ENCODE measurements at regions not wholly inside any gene's neighbourhood (a gene's known extent, or its start where the extent isn't known, plus 50 kb on each side); places are given as distances from the start of the nearest gene placed in this dataset.

- no peaks in the 10 kb centered on the region for H3K27me3 ChIP-seq
- no peaks in the 10 kb centered on the region for H3K36me3 ChIP-seq
- DNase-seq: no peak
- H3K27ac ChIP-seq: no peak overlapping the region
- no peaks in the 10 kb centered on the region for H3K9me3 ChIP-seq
- 88 to 97% (median 92%) methylated on average over 3 of the region's 3 CpGs for WGBS, 3 donors
- intact Hi-C loops (cut with DNase I): no loop called here
- no peak overlapping the region for H3K4me3 ChIP-seq
- no peak for TF ChIP-seq POLR2A (IDR thresholded peaks at IDR 0.05)
- H3K4me1 ChIP-seq (ENCODE audit: insufficient read depth): no peaks in the 10 kb centered on the region
Observed at GRCh38 chr11:92382311-92382710, 157.7 kb downstream of the FAT3 start.

GRCh38 chr11:92383430-92383829, 158.8 kb downstream of the FAT3 start:
- TF ChIP-seq POLR2A (IDR thresholded peaks at IDR 0.05): no peak
- no peak for TF ChIP-seq CTCF (IDR thresholded peaks at IDR 0.05)
- no peak for TF ChIP-seq EP300 (IDR thresholded peaks at IDR 0.05)
- Histone ChIP-seq H3K4me3 (no peak overlapping the region), H3K27me3 (no peaks in the 10 kb centered on the region), H3K27ac (no peak overlapping the region), H3K9me3 (no peaks in the 10 kb centered on the region), H3K36me3 (no peaks in the 10 kb centered on the region), H3K4me1 (ENCODE audit: insufficient read depth) (no peaks in the 10 kb centered on the region)
- intact Hi-C loops (cut with DNase I): no loop called here
- 25 to 38% (median 26%) methylated on average over 1 of the region's 1 CpG for WGBS, 3 donors
- DNase-seq: no peak

GRCh38 chr11:92384358-92384757, 159.7 kb downstream of the FAT3 start:
- no peaks in the 10 kb centered on the region for H3K9me3 ChIP-seq
- no peaks in the 10 kb centered on the region for H3K27me3 ChIP-seq
- H3K4me1 ChIP-seq (ENCODE audit: insufficient read depth): no peaks in the 10 kb centered on the region
- intact Hi-C loops (cut with DNase I): no loop called here
- DNase-seq: no peak
- no peaks in the 10 kb centered on the region for H3K36me3 ChIP-seq
- H3K4me3 ChIP-seq: no peak overlapping the region
- no peak overlapping the region for H3K27ac ChIP-seq
- 15 to 20% (median 20%) methylated on average over 2 of the region's 2 CpGs for WGBS, 3 donors
- no peak for TF ChIP-seq POLR2A (IDR thresholded peaks at IDR 0.05)
- TF ChIP-seq EP300 (IDR thresholded peaks at IDR 0.05): no peak
- no peak for TF ChIP-seq CTCF (IDR thresholded peaks at IDR 0.05)

GRCh38 chr11:92384802-92385201, 160.2 kb downstream of the FAT3 start:
- intact Hi-C loops (cut with DNase I): no loop called here
- Histone ChIP-seq H3K27ac (no peak overlapping the region), H3K27me3 (no peaks in the 10 kb centered on the region), H3K4me1 (ENCODE audit: insufficient read depth) (no peaks in the 10 kb centered on the region), H3K9me3 (no peaks in the 10 kb centered on the region), H3K4me3 (no peak overlapping the region), H3K36me3 (no peaks in the 10 kb centered on the region)
- 4 to 7% (median 6%) methylated on average over 2 of the region's 2 CpGs for WGBS, 3 donors
- TF ChIP-seq POLR2A (IDR thresholded peaks at IDR 0.05): no peak
- DNase-seq: no peak

- H3K9me3 ChIP-seq: no peaks in the 10 kb centered on the region
- no peaks in the 10 kb centered on the region for H3K4me1 ChIP-seq (ENCODE audit: insufficient read depth)
- no peaks in the 10 kb centered on the region for H3K36me3 ChIP-seq
- no peak overlapping the region for H3K4me3 ChIP-seq
- 83 to 93% (median 87%) methylated on average over 5 of the region's 5 CpGs for WGBS, 3 donors
- H3K27ac ChIP-seq: no peak overlapping the region
- no peak for TF ChIP-seq EP300 (IDR thresholded peaks at IDR 0.05)
- DNase-seq: no peak
- H3K27me3 ChIP-seq: no peaks in the 10 kb centered on the region
- intact Hi-C loops (cut with DNase I): no loop called here
Observed at GRCh38 chr11:92386577-92386976, 162.0 kb downstream of the FAT3 start.

- Histone ChIP-seq H3K27ac (no peak overlapping the region), H3K27me3 (no peaks in the 10 kb centered on the region), H3K4me3 (no peak overlapping the region), H3K36me3 (no peaks in the 10 kb centered on the region), H3K9me3 (no peaks in the 10 kb centered on the region), H3K4me1 (ENCODE audit: insufficient read depth) (no peaks in the 10 kb centered on the region)
- DNase-seq: no peak
- intact Hi-C loops (cut with DNase I): no loop called here
- no peak for TF ChIP-seq POLR2A (IDR thresholded peaks at IDR 0.05)
- no peak for TF ChIP-seq EP300 (IDR thresholded peaks at IDR 0.05)
- TF ChIP-seq CTCF (IDR thresholded peaks at IDR 0.05): no peak
Observed at GRCh38 chr11:92387859-92388258, 163.2 kb downstream of the FAT3 start.
